ENCODE measurements at regions not wholly inside any gene's neighbourhood (a gene's known extent, or its start where the extent isn't known, plus 50 kb on each side); places are given as distances from the start of the nearest gene placed in this dataset.
"Not testable (repeated sequence)": the region's sequence is repeated elsewhere in the genome, so short reads cannot be mapped to it uniquely, and the experiment has no call there.

- no peak for DNase-seq
Observed at GRCh38 chr4:89491761-89492160, 184.2 kb upstream of the GPRIN3 start.

- DNase-seq = not testable (repeated sequence)
Observed at GRCh38 chr4:89489921-89490431, 182.4 kb upstream of the GPRIN3 start.

GRCh38 chr4:89489338-89489771, 181.8 kb upstream of the GPRIN3 start:
- DNase-seq = no peak

GRCh38 chr4:89488736-89489135, 181.1 kb upstream of the GPRIN3 start:
- DNase-seq = no peak

- no peak for DNase-seq
Observed at GRCh38 chr4:89486673-89487072, 179.1 kb upstream of the GPRIN3 start.

- DNase-seq = no peak
Observed at GRCh38 chr4:89486042-89486441, 178.4 kb upstream of the GPRIN3 start.

GRCh38 chr4:89483833-89484232, 176.2 kb upstream of the GPRIN3 start:
- DNase-seq = no peak

- DNase-seq = no peak
Observed at GRCh38 chr4:89482926-89483595, 175.5 kb upstream of the GPRIN3 start.

- DNase-seq = no peak
Observed at GRCh38 chr4:89482251-89482650, 174.7 kb upstream of the GPRIN3 start.

GRCh38 chr4:89469930-89470375, 162.4 kb upstream of the GPRIN3 start:
- DNase-seq = peak in 1 of 2 experiments; percentile 24

GRCh38 chr4:89469516-89469915, 161.9 kb upstream of the GPRIN3 start:
- DNase-seq = no peak

- no peak for DNase-seq
Observed at GRCh38 chr4:89468602-89469001, 161.0 kb upstream of the GPRIN3 start.

GRCh38 chr4:89463341-89463740, 155.7 kb upstream of the GPRIN3 start:
- no peak for DNase-seq

- no peak for DNase-seq
Observed at GRCh38 chr4:89447543-89447942, 139.9 kb upstream of the GPRIN3 start.

GRCh38 chr4:89446193-89446592, 138.6 kb upstream of the GPRIN3 start:
- no peak for DNase-seq

- DNase-seq = no peak
Observed at GRCh38 chr4:89439533-89439932, 131.9 kb upstream of the GPRIN3 start.

- peak; percentile 24 to 41 for DNase-seq
Observed at GRCh38 chr4:89438102-89438831, 130.7 kb upstream of the GPRIN3 start.

GRCh38 chr4:89434364-89434988, 126.9 kb upstream of the GPRIN3 start:
- no peak for DNase-seq

- DNase-seq = no peak
Observed at GRCh38 chr4:89427782-89428181, 120.2 kb upstream of the GPRIN3 start.

GRCh38 chr4:89425023-89425422, 117.4 kb upstream of the GPRIN3 start:
- no peak for DNase-seq

GRCh38 chr4:89422441-89422990, 114.9 kb upstream of the GPRIN3 start:
- DNase-seq = no peak

- DNase-seq = no peak
Observed at GRCh38 chr4:89420507-89420906, 112.9 kb upstream of the GPRIN3 start.

GRCh38 chr4:89419111-89419695, 111.6 kb upstream of the GPRIN3 start:
- no peak for DNase-seq
